Trophoblast cell (in vitro differentiated cells and primary cell): ENCODE measurements at regions not wholly inside any gene's neighbourhood (a gene's known extent, or its start where the extent isn't known, plus 50 kb on each side); places are given as distances from the start of the nearest gene placed in this dataset.

ENCODE experiments used
- DNase-seq, 2 donors: peaks; one replicate each; pipeline ENCODE4 v3.0.0-alpha.2; 2016
- H2AFZ ChIP-seq: 2 replicates; pipeline ENCODE4 v1.6.1; 2013; ENCODE audit warnings: low read length, moderate library complexity, mild to moderate bottlenecking; ENCODE audit not compliant: insufficient read depth, poor library complexity
- H2AK5ac ChIP-seq: 2 replicates; pipeline ENCODE4 v1.6.1; 2013; ENCODE audit warnings: mild to moderate bottlenecking, low read length
- H2BK120ac ChIP-seq: 2 replicates; pipeline ENCODE4 v1.6.1; 2013; ENCODE audit warnings: low read length, mild to moderate bottlenecking, moderate library complexity; ENCODE audit not compliant: insufficient read depth, poor library complexity
- H2BK12ac ChIP-seq: 2 replicates; pipeline ENCODE4 v1.6.1; 2013; ENCODE audit warnings: mild to moderate bottlenecking, low read length, moderate library complexity
- H2BK5ac ChIP-seq: 2 replicates; pipeline ENCODE4 v1.6.1; 2013; ENCODE audit warnings: low read length, low read depth, moderate library complexity, mild to moderate bottlenecking; ENCODE audit not compliant: poor library complexity
- H3K14ac ChIP-seq: 2 replicates; pipeline ENCODE4 v1.6.1; 2013; ENCODE audit warnings: mild to moderate bottlenecking, low read length
- H3K18ac ChIP-seq: 2 replicates; pipeline ENCODE4 v1.6.1; 2013; ENCODE audit warnings: mild to moderate bottlenecking, low read length
- H3K23ac ChIP-seq: 2 replicates; pipeline ENCODE4 v1.6.1; 2013; ENCODE audit warnings: low read length
- H3K27ac ChIP-seq: 2 replicates; pipeline ENCODE4 v1.5.1; 2013; ENCODE audit warnings: low read depth, mild to moderate bottlenecking, inconsistent platforms, low read length, moderate library complexity
- H3K27me3 ChIP-seq: 2 replicates; pipeline ENCODE4 v1.6.1; 2013; ENCODE audit warnings: inconsistent platforms, mild to moderate bottlenecking, low read length, moderate library complexity; ENCODE audit not compliant: insufficient read depth
- H3K36me3 ChIP-seq, 2 experiments: 1 replicate in 1 of 2; 2 replicates in 1 of 2; pipeline ENCODE4 v1.6.1; 2013; ENCODE audit warnings: low read length in 2 of 2, mild to moderate bottlenecking in 2 of 2, moderate library complexity in 1 of 2; ENCODE audit not compliant: insufficient read depth in 2 of 2, control insufficient read depth in 1 of 2
- H3K4ac ChIP-seq: 2 replicates; pipeline ENCODE4 v1.6.1; 2013; ENCODE audit warnings: low read depth, mild to moderate bottlenecking, low read length, moderate library complexity
- H3K4me1 ChIP-seq, 2 experiments: 1 replicate in 1 of 2; 2 replicates in 1 of 2; pipeline ENCODE4 v1.6.1; 2013; ENCODE audit warnings: low read length in 2 of 2, mild to moderate bottlenecking in 2 of 2, moderate library complexity in 1 of 2; ENCODE audit not compliant: insufficient read depth in 2 of 2, control insufficient read depth in 1 of 2
- H3K4me2 ChIP-seq: 2 replicates; pipeline ENCODE4 v1.6.1; 2013; ENCODE audit warnings: inconsistent platforms, mild to moderate bottlenecking, low read length, moderate library complexity
- H3K4me3 ChIP-seq: 2 replicates; pipeline ENCODE4 v1.5.1; 2013; ENCODE audit warnings: mild to moderate bottlenecking, low read depth, low read length, inconsistent platforms
- H3K79me1 ChIP-seq: one replicate; pipeline ENCODE4 v1.6.1; 2013; ENCODE audit warnings: low read length
- H3K79me2 ChIP-seq: 2 replicates; pipeline ENCODE4 v1.6.1; 2013; ENCODE audit warnings: low read length, mild to moderate bottlenecking; ENCODE audit not compliant: control insufficient read depth, insufficient read depth, poor library complexity
- H3K9ac ChIP-seq: 2 replicates; pipeline ENCODE4 v1.6.1; 2013; ENCODE audit warnings: mild to moderate bottlenecking, low read length
- H3K9me3 ChIP-seq: 2 replicates; pipeline ENCODE4 v1.6.1; 2013; ENCODE audit warnings: low read depth, mild to moderate bottlenecking, control low read depth, inconsistent platforms, low read length; ENCODE audit not compliant: insufficient read depth
- H4K12ac ChIP-seq: 2 replicates; pipeline ENCODE4 v1.6.1; 2013; ENCODE audit warnings: low read depth, mild to moderate bottlenecking, low read length, moderate library complexity
- H4K8ac ChIP-seq: 2 replicates; pipeline ENCODE4 v1.6.1; 2013; ENCODE audit warnings: low read depth, mild to moderate bottlenecking, low read length, moderate library complexity
- H4K91ac ChIP-seq: one replicate; pipeline ENCODE4 v1.6.1; 2013; ENCODE audit warnings: low read depth, mild to moderate bottlenecking, low read length, moderate library complexity
- WGBS: extraction: QIAGEN DNeasy Blood & Tissue Kit; methylation state at CpG from one replicate; pipeline ENCODE4 v1.1.7; 2013; ENCODE audit warnings: missing lambda C conversion rate; ENCODE audit not compliant: insufficient read length, insufficient coverage; ENCODE audit errors: extremely low coverage; 5-methylcytosine and 5-hydroxymethylcytosine counted together

DNA sequence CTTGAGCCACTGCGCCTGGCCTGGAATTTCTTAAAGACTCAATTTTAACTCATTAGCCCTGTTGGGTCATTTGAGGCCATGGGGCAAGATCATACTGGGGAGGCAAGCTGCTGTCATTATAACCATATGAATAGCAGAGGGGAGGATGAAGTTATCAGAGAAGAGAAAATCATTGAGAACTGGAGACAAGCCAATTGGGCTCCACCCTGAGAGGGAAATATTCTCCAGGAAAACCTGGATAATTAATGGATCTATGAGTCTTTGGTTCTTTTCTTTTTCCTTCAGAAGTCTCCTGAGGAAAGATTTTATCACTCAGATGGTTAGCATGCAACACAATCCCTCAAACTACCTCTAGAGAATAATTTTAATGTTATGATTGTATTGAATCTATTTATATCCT, 569.6 kb upstream of the TUSC1 start:
- H3K14ac ChIP-seq: no peak overlapping the region
- no peak overlapping the region for H3K18ac ChIP-seq
- H3K27me3 ChIP-seq: no peaks in the 10 kb centered on the region
- no peak overlapping the region for H4K91ac ChIP-seq
- H4K12ac ChIP-seq: no peak overlapping the region
- no peak overlapping the region for H4K8ac ChIP-seq
- H2BK12ac ChIP-seq: no peak overlapping the region
- WGBS: no CpG with 5 or more reads among the region's 1 CpG
- no peak overlapping the region for H3K23ac ChIP-seq
- DNase-seq: no peak
- H2BK120ac ChIP-seq: no peak overlapping the region
- H3K9me3 ChIP-seq: no peaks in the 10 kb centered on the region
- H3K4me3 ChIP-seq: no peak overlapping the region
- no peak overlapping the region for H3K27ac ChIP-seq
- no peak overlapping the region for H2AFZ ChIP-seq
- H3K79me2 ChIP-seq: no peaks in the 10 kb centered on the region
- no peak overlapping the region for H3K9ac ChIP-seq
- no peak overlapping the region for H2AK5ac ChIP-seq
- no peaks in the 10 kb centered on the region for H3K79me1 ChIP-seq
- H3K4me1 ChIP-seq: no peaks in the 10 kb centered on the region
- no peaks in the 10 kb centered on the region for H3K36me3 ChIP-seq
- H2BK5ac ChIP-seq: no peak overlapping the region
- H3K4me2 ChIP-seq: no peak overlapping the region
- no peak overlapping the region for H3K4ac ChIP-seq

DNA sequence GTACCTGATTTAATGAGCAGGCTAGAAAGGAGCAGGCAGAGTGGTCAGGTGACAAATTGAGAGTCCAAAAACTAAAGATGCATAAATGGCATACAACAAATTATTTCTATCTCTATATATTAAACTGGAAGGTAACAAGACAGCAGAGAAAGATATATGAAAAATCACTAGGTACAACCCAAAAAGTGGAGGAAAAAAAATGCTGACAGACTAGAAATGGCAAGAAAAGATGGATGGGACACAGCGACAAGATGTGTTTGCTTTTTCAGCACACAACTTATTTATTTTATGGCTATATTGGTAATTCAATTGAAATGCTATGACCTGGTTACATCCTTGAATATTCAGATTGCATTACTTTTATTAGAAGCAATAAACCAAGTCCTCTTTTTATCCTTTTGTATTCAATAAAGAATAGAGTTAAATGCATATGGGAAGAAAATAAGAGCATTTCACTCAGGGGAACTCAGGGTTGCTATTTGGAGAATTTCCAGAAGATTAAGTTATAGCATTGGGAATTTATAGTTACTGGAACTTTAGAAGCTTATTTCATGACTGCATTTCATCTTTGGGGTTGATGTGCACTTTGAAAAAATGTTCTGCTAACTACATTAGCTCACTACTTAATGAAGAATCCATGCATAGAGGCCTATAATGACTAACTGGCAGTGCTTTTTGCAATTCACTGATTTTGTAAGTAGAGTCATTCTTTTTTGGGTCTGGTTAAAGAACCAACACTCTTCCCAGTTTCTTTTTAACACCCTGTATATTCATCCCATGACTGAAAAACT, 566.6 kb upstream of the TUSC1 start:
- Histone ChIP-seq H3K4me2 (no peak overlapping the region), H3K14ac (no peak overlapping the region), H3K79me1 (no peaks in the 10 kb centered on the region), H3K4ac (no peak overlapping the region), H3K36me3 (no peaks in the 10 kb centered on the region), H4K12ac (no peak overlapping the region), H4K8ac (no peak overlapping the region), H2AK5ac (no peak overlapping the region), H3K18ac (no peak overlapping the region), H3K23ac (no peak overlapping the region), H2BK5ac (no peak overlapping the region), H3K4me3 (no peak overlapping the region), H3K27me3 (no peaks in the 10 kb centered on the region), H4K91ac (no peak overlapping the region), H2BK12ac (no peak overlapping the region), H3K79me2 (no peaks in the 10 kb centered on the region), H3K27ac (no peak overlapping the region), H2BK120ac (no peak overlapping the region), H3K9ac (no peak overlapping the region), H3K9me3 (no peaks in the 10 kb centered on the region), H3K4me1 (no peaks in the 10 kb centered on the region), H2AFZ (no peak overlapping the region)
- no peak for DNase-seq
- no CpG with 5 or more reads among the region's 1 CpG for WGBS

DNA sequence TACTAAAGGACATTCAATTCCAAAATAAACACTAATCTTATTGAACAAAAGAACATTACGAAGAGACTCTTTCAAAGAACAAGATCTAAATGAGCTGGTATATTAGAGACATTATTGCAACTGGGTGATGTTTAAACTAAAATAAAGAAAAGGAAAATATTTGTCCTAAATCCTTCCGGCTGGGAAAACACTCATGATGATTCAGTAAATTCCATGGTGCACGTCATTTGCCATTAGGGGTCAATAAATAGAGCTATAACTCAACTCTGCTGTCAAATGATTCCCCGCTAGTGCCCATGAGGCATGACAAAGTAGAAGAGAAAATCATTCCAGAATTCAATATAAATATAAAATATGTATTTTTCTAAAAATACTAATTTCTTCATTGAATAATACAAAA, 565.5 kb upstream of the TUSC1 start:
- Histone ChIP-seq H3K23ac (no peak overlapping the region), H3K27me3 (no peaks in the 10 kb centered on the region), H3K79me2 (no peaks in the 10 kb centered on the region), H2BK5ac (no peak overlapping the region), H3K9ac (no peak overlapping the region), H3K79me1 (no peaks in the 10 kb centered on the region), H3K4me3 (no peak overlapping the region), H3K14ac (no peak overlapping the region), H4K91ac (no peak overlapping the region), H4K8ac (no peak overlapping the region), H2BK12ac (no peak overlapping the region), H3K9me3 (no peaks in the 10 kb centered on the region), H3K4me1 (no peaks in the 10 kb centered on the region), H2AK5ac (no peak overlapping the region), H2AFZ (no peak overlapping the region), H3K27ac (no peak overlapping the region), H3K4ac (no peak overlapping the region), H2BK120ac (no peak overlapping the region), H3K4me2 (no peak overlapping the region), H3K36me3 (no peaks in the 10 kb centered on the region), H3K18ac (no peak overlapping the region), H4K12ac (no peak overlapping the region)
- no CpG with 5 or more reads among the region's 4 CpGs for WGBS
- DNase-seq: no peak

DNA sequence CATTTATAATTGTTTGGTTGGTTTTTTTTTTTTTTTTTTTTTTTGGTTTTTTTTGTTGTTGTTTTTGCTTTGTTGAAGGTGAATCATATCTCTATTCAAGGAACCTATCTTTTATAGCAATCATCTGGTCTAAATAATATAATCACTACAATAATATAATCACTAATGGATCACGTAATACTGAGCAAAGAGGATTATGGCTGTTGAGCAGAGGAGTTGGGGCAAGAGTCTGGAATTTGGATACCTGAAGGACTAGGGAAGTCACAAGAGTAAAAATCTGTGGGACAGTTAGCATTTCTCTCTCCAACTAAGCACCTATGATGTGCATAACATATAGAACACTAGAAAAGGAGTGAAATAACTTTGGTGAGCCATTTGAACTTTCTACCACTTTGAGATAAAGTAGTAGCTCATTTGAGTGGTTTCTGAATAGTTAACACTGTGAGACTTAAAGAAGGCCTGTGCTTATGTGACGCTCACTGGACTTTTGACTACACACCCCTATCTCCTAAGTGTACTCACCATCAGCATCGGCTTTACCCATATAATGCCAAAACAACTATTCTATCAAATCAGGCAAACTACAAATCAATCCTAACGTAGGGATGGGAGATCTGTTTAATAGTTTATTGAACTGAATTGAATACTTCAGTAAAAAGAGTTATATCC, 564.9 kb upstream of the TUSC1 start:
- no peak overlapping the region for H3K4me3 ChIP-seq
- H3K27me3 ChIP-seq: no peaks in the 10 kb centered on the region
- no peak overlapping the region for H3K9ac ChIP-seq
- H2AK5ac ChIP-seq: no peak overlapping the region
- H2BK120ac ChIP-seq: no peak overlapping the region
- H3K4me2 ChIP-seq: no peak overlapping the region
- H3K18ac ChIP-seq: no peak overlapping the region
- no CpG with 5 or more reads among the region's 4 CpGs for WGBS
- no peaks in the 10 kb centered on the region for H3K79me1 ChIP-seq
- H3K9me3 ChIP-seq: no peaks in the 10 kb centered on the region
- H3K79me2 ChIP-seq: no peaks in the 10 kb centered on the region
- no peak overlapping the region for H3K27ac ChIP-seq
- H4K91ac ChIP-seq: no peak overlapping the region
- H3K14ac ChIP-seq: no peak overlapping the region
- no peaks in the 10 kb centered on the region for H3K36me3 ChIP-seq
- H2AFZ ChIP-seq: no peak overlapping the region
- no peak for DNase-seq
- no peak overlapping the region for H4K8ac ChIP-seq
- no peak overlapping the region for H2BK5ac ChIP-seq
- H3K4me1 ChIP-seq: no peaks in the 10 kb centered on the region
- H3K23ac ChIP-seq: no peak overlapping the region
- no peak overlapping the region for H4K12ac ChIP-seq
- H2BK12ac ChIP-seq: no peak overlapping the region
- H3K4ac ChIP-seq: no peak overlapping the region
